ENCODE measurements at regions not wholly inside any gene's neighbourhood (a gene's known extent, or its start where the extent isn't known, plus 50 kb on each side); places are given as distances from the start of the nearest gene placed in this dataset.

- Histone ChIP-seq H2AFZ (ENCODE audit: low read length) (no peak overlapping the region), H4K20me1 (ENCODE audit: insufficient read depth, low read length, poor library complexity, severe bottlenecking) (no peaks in the 10 kb centered on the region), H3K4me1 (ENCODE audit: insufficient read depth, low read length, poor library complexity, severe bottlenecking) (no peaks in the 10 kb centered on the region), H3K4me2 (ENCODE audit: low read depth, low read length, poor library complexity, severe bottlenecking) (no peak overlapping the region), H3K36me3 (ENCODE audit: insufficient read depth, low read length) (no peaks in the 10 kb centered on the region), H3F3A (ENCODE audit: low read depth) (no peaks in the 10 kb centered on the region), H3K27me3 (ENCODE audit: insufficient read depth, low read length, poor library complexity, severe bottlenecking) (no peaks in the 10 kb centered on the region), H3K4me3 (ENCODE audit: low read length, poor library complexity, severe bottlenecking) (no peak overlapping the region), H3K9ac (ENCODE audit: low read depth, low read length, poor library complexity, severe bottlenecking) (no peak overlapping the region), H3K9me2 (replicated peaks; ENCODE audit: low read depth, low read length) (no peaks in the 10 kb centered on the region), H3K79me2 (ENCODE audit: insufficient read depth, low read length) (no peaks in the 10 kb centered on the region), H3K9me3 (ENCODE audit: insufficient read depth, low read depth, low read length) (0 out of 2 replicates have a peak, but pooled peaks cover 1% of the 10 kb centered on the region)
- TF ChIP-seq EZH2phosphoT487 (IDR thresholded peaks at IDR 0.05; ENCODE audit: borderline replicate concordance) = no peak
- no peak for TF ChIP-seq CTCF (conservative IDR thresholded peaks at IDR 0.05; ENCODE audit: low read length)
These were observed 181.4 kb upstream of the MAP3K1 start for GRCh38 chr5:56633950-56634349.

- H3K9me2 ChIP-seq (replicated peaks; ENCODE audit: low read depth, low read length) = no peaks in the 10 kb centered on the region
- no peaks in the 10 kb centered on the region for H3K79me2 ChIP-seq (ENCODE audit: insufficient read depth, low read length)
- no peaks in the 10 kb centered on the region for H3K36me3 ChIP-seq (ENCODE audit: insufficient read depth, low read length)
- no peaks in the 10 kb centered on the region for H3K4me1 ChIP-seq (ENCODE audit: insufficient read depth, low read length, poor library complexity, severe bottlenecking)
- H3K4me3 ChIP-seq (ENCODE audit: low read length, poor library complexity, severe bottlenecking) = no peak overlapping the region
- peaks cover 4% of the 10 kb centered on the region; the same call in 1 of the 2 replicates for H3K9me3 ChIP-seq (ENCODE audit: insufficient read depth, low read depth, low read length)
- TF ChIP-seq EZH2phosphoT487 (IDR thresholded peaks at IDR 0.05; ENCODE audit: borderline replicate concordance) (no peak), CTCF (conservative IDR thresholded peaks at IDR 0.05; ENCODE audit: low read length) (no peak)
- H3F3A ChIP-seq (ENCODE audit: low read depth) = no peaks in the 10 kb centered on the region
- no peaks in the 10 kb centered on the region for H4K20me1 ChIP-seq (ENCODE audit: insufficient read depth, low read length, poor library complexity, severe bottlenecking)
- no peak overlapping the region for H3K9ac ChIP-seq (ENCODE audit: low read depth, low read length, poor library complexity, severe bottlenecking)
- H3K27me3 ChIP-seq (ENCODE audit: insufficient read depth, low read length, poor library complexity, severe bottlenecking) = no peaks in the 10 kb centered on the region
- no peak overlapping the region for H3K4me2 ChIP-seq (ENCODE audit: low read depth, low read length, poor library complexity, severe bottlenecking)
- no peak overlapping the region for H2AFZ ChIP-seq (ENCODE audit: low read length)
These were observed 182.4 kb upstream of the MAP3K1 start for GRCh38 chr5:56632939-56633338.

- no peaks in the 10 kb centered on the region for H3K36me3 ChIP-seq (ENCODE audit: insufficient read depth, low read length)
- H3F3A ChIP-seq (ENCODE audit: low read depth) = no peaks in the 10 kb centered on the region
- no peak overlapping the region for H2AFZ ChIP-seq (ENCODE audit: low read length)
- peaks cover 9% of the 10 kb centered on the region; the same call in 1 of the 2 replicates for H3K9me3 ChIP-seq (ENCODE audit: insufficient read depth, low read depth, low read length)
- TF ChIP-seq CTCF (conservative IDR thresholded peaks at IDR 0.05; ENCODE audit: low read length) (no peak), EZH2phosphoT487 (IDR thresholded peaks at IDR 0.05; ENCODE audit: borderline replicate concordance) (no peak)
- H3K4me3 ChIP-seq (ENCODE audit: low read length, poor library complexity, severe bottlenecking) = no peak overlapping the region
- no peaks in the 10 kb centered on the region for H3K79me2 ChIP-seq (ENCODE audit: insufficient read depth, low read length)
- H3K4me1 ChIP-seq (ENCODE audit: insufficient read depth, low read length, poor library complexity, severe bottlenecking) = no peaks in the 10 kb centered on the region
- H3K4me2 ChIP-seq (ENCODE audit: low read depth, low read length, poor library complexity, severe bottlenecking) = no peak overlapping the region
- H3K9me2 ChIP-seq (replicated peaks; ENCODE audit: low read depth, low read length) = no peaks in the 10 kb centered on the region
- H3K27me3 ChIP-seq (ENCODE audit: insufficient read depth, low read length, poor library complexity, severe bottlenecking) = no peaks in the 10 kb centered on the region
- no peaks in the 10 kb centered on the region for H4K20me1 ChIP-seq (ENCODE audit: insufficient read depth, low read length, poor library complexity, severe bottlenecking)
- H3K9ac ChIP-seq (ENCODE audit: low read depth, low read length, poor library complexity, severe bottlenecking) = no peak overlapping the region
These were observed 183.2 kb upstream of the MAP3K1 start for GRCh38 chr5:56632199-56632598.

Data from Loucy (cell line).